ENCODE measurements at regions not wholly inside any gene's neighbourhood (a gene's known extent, or its start where the extent isn't known, plus 50 kb on each side); places are given as distances from the start of the nearest gene placed in this dataset.

GRCh38 chr2:42843131-42843530, 50.7 kb upstream of the HAAO start:
- TF ChIP-seq CTCF (conservative IDR thresholded peaks at IDR 0.05; ENCODE audit: low read length) = no peak
- TF ChIP-seq EZH2phosphoT487 (IDR thresholded peaks at IDR 0.05; ENCODE audit: borderline replicate concordance, low read depth, low read length) = no peak

All from OCI-LY7 (cell line).